Pulmonary artery endothelial cell (primary cell): ENCODE measurements at regions not wholly inside any gene's neighbourhood (a gene's known extent, or its start where the extent isn't known, plus 50 kb on each side); places are given as distances from the start of the nearest gene placed in this dataset.
A peak's percentile ranks its signal among the peaks of the same experiment; 100 is the strongest.

Experiments used
- DNase-seq: peaks from one replicate; pipeline ENCODE4 v3.0.0-alpha.2; 2011; ENCODE audit warnings: low read depth, low spot score

DNA sequence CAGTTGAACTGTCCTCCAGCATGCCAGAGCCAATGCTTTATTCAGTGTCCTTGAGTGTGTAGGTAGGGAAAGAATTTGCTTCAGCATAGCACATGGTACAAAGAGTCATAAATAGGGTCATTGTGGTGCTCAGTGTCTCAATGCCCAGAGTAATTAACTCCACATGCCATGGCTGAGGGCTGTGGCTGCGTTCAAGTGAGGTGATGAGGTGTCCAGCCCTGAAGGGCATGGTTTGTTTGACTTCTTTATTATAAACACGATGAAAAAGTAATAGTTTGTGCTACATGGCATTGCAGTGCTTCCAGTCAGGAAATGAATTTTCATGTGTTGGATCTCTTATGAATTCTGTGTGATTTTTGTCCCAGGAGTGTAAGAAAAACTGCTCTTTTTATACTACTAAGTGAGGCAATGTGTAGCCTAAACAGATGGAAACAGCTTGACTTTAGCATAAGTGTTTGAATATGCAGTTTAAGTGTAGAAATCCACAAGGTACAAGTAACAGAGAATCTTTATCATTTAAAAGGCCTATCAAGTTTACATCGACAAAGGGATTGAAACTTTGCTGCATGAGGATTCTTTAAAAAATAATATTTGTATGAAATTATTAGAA, 507.9 kb upstream of the CDH2 start:
- no peak for DNase-seq

DNA sequence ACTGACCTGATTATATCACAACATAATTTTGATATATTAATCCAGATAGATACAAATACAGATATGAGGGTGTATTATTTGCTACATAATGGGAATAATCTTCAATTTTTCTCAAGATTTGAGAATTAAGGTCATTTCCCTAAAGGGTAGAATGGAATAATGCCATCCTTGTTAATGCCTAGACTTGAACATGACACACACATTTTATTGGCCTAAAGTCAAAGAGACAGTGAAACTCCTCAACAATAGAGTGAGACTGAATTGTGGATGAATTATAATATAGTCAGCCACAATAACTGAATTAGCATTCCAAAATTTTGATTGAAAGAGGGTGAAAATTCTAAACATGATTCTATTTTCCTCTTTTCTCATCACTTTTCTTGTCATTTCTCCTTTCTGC, 506.0 kb upstream of the CDH2 start:
- DNase-seq: no peak

DNA sequence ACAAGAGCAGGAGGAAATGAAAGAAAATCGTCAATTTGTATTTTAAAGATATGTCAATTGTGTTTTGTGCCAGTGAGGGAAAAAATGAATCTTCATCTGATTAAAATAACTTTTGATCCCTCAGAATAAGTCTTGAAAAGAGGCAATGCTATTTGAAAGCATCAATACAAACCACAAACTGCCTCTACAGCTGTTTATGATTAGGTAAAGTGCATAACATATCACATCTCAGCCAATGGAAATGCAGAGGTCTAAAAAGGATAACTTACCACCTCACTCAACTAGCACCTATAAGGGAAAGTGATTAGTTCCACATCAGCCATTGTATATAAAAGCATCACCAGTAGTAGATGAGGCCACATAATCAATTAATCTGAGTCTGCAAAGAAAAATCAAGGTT, 492.2 kb upstream of the CDH2 start:
- no peak for DNase-seq

DNA sequence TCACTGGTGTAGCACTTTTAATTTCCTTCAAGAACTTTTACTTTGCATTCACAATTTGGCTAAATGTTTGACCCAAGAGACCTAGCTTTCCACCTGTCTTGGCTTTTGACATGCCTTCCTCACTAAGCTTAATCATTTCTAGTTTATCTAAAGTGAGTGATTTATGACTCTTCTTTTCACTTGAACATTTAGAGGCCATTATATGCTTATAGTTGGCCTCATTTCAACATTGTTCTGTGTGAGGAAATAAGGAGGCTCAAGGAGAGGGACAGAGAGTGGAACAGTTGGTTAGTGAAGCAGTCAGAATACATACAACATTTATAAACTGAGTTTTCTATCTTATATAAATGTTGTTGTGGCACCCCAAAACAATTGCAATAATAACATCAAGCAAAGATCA, 489.3 kb upstream of the CDH2 start:
- DNase-seq: no peak

DNA sequence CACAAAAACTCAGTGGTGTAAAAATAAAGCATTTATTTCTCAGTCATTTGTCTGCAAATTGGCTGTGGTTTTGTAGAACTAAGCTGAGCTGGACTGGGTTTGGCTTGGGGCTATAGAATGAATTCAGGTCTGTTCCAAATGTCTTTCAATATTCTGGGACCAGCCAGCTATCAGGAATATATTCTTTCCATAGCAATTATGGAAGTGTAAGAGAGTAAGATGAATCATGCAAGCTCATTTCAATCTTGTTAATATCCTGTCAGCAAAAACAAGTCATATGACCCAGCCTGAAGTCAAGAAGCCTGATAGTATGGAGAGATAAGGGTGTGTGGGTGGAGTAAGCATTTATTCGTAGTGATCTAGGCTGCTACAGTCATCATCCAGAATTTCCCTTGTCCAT, 481.0 kb upstream of the CDH2 start:
- DNase-seq: peak; percentile 22

DNA sequence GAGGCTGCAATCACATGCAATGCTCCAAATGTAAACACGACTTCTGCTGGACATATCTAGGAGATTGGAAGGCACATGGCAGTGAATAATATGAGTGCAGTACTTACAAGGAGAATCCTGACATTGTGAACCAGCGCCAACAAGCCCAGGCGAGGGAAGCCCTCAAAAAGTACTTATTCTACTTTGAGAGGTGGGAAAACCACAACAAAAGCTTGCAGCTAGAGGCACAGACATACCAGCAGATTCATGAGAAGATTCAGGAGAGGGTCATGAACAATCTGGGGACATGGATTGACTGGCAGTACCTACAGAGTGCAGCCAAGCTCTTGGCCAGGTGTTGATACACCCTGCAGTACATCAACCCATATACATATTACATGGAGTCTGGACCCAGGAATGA, 475.7 kb upstream of the CDH2 start:
- DNase-seq: no peak

DNA sequence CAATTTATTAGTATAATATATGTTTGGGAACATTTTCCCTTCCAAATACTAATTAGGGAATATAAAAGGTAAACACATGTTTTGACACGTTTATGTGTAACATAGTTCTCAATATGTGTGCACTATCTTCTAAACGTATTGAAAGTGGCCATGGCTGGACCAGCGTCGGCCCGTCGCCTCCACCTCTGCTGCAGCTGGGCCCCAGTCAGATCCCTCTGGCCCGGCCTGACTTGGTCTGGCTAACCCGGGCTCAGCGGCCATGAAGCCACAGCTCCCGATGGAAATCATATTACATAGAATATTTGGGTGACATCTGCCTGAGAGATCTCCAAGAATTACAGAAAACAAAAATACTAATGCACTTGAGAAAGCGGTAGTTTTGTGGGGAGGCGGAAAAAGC, 474.4 kb upstream of the CDH2 start:
- no peak for DNase-seq

DNA sequence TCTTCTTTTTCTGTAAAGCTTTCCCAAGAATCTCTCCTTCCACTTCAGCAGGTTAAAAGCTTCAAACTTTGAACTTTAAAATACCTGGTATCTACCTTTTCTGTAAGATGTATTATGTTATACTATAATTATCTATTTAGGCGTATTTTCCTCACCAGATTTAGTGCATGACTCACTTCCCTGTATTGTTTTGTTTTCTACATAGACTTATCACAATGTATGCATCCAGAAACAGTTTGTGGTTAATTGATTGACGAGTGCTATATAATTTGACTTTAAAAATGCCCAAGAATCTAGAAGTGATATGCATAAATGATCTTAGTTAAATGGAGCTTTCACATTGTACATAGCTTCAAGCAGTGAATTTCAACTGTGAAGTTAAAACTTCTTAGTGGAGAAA, 473.9 kb upstream of the CDH2 start:
- no peak for DNase-seq

DNA sequence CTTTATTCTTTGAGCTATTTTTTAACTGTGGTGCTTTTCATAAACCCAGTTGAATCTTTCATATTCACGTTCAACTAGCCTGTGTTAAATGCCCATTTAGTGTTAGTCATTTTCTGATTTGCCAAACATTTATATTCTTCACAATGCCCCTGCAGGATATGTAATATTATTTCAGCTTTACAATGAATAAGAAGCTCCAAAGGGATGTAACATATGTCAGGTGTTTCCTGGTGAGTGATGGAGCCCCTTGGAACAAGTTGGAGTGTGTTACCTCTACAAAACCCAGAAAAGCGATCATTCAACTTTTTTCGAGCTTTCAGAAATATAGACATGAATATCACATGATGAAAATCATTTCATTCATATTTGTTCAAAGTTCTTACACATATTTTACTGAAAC, 471.0 kb upstream of the CDH2 start:
- peak; percentile 15 for DNase-seq

DNA sequence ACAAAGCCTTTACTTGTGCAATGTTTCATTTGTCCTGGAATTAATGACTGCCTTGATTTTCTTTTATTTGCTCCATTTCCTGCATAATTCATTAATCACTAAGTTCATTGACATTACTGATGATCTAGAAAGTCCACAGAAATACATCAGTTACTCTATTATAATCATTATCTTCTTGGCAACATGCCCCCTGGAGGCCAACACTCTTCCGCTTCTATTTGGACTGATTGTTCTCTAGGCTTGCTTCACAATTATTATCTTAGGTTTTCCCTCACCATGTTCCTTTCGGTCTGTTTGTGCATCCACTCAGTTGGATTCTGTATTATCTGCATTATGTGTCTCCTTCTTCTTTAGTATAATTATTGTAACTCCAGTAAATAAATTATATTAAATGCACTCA, 461.0 kb upstream of the CDH2 start:
- DNase-seq: no peak

DNA sequence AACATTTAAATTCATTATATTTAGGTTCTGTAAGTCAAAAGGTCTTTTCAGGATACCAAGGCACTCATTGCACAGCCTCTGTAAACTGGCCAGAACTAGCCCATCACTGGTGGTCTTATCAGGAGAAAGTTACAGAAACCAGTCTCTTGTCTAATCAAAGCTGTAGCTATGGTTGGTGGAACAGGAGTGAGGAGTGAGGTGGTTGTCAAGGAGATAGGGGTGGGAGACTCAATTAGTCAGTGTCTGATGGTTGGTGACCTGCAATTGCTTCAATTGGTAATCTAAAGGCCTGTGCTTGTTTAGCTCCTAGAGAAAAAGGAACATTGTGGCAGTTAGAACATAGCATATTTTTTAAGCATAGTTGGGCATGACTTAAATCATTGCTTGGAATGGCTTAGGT, 458.6 kb upstream of the CDH2 start:
- no peak for DNase-seq

DNA sequence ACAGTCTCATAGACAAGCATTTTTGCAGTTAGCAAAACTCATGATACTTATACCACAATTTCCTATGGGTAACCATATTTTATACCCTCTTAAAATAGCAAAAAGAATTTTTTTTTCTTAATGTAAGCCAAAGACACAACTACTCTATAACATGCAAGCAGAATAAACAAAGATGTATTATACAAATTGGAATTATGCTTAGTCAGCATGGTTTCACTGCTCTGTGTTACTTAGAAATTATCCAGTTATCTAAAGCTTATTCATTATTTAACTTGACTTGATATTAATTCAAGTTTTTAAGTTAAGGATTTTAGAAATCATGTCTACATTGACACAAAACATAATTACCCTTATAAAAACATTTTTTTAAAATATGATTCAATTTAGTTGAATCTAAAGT, 449.8 kb upstream of the CDH2 start:
- DNase-seq: no peak

DNA sequence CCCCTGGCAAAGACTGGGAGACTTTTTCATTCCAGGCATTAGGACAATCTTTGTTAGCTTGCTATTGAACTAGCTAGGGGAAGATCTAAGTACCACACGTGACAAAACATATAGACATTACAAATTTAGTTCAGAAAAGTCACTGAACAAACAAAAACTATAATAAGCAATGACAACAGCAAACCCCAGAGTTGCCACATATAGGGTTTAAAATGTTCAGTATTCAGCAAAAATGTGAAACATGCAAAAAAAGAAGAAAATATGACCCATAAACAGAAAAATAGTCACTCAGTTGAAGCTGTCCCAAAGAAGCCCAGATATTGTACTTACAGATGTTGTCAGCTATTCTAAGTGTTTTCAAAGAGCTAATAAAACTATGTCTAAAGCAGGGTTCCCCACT, 431.1 kb upstream of the CDH2 start:
- DNase-seq: no peak

DNA sequence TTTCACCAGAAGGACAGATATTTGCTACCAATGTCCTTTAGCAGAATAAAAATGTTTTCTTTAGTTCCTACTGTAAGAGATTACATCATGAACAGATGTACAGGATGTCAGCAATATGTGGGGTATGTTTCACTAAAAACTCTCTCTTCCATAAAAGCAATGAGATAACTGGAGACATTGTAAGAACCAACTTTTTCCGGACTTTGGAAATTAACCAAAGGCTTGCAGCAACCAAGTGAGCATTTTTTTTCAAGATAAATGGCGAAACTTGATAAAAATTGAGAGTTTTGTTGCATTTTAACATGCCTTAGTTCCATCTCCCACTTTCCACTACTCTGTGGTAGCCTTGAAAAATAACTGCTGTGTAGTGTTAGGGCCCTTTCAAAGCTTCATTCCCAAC, 429.8 kb upstream of the CDH2 start:
- DNase-seq: no peak

DNA sequence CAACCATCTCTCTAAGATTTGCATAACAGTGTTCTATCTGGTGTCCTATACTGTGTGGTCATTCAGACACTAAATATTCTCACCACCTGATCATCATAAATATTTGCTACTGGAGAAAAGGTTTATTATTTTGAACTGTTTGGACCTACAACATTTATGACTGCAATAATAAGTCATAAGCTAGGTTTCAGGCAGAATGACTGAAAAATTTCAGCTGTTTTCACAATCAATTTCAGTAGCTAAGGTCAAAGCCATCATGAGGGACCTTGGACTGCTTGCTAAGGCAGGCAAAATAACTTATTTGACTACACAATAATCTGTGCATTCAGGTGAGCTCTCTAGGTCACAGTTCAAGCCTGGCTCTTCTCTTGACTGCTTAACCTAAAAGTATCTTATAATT, 425.5 kb upstream of the CDH2 start:
- DNase-seq: no peak

DNA sequence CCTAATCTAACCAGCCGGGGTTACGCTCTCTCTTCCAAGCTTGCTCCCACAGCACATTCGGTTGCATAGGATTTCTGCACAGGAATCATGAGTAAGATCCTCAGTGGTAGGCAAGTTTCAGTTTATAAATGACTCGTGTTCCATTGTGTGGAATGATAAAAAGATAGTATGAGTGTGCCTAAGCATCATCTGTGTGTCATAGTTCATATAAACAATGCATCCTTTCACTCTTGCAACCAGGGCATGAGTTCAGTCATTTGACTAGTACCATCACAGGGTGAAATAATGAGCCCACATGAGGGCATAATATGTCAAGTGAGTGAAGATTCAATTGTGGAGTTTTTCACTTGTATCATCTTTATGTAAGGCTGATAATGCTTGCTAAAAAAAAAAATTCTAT, 417.1 kb upstream of the CDH2 start:
- no peak for DNase-seq

DNA sequence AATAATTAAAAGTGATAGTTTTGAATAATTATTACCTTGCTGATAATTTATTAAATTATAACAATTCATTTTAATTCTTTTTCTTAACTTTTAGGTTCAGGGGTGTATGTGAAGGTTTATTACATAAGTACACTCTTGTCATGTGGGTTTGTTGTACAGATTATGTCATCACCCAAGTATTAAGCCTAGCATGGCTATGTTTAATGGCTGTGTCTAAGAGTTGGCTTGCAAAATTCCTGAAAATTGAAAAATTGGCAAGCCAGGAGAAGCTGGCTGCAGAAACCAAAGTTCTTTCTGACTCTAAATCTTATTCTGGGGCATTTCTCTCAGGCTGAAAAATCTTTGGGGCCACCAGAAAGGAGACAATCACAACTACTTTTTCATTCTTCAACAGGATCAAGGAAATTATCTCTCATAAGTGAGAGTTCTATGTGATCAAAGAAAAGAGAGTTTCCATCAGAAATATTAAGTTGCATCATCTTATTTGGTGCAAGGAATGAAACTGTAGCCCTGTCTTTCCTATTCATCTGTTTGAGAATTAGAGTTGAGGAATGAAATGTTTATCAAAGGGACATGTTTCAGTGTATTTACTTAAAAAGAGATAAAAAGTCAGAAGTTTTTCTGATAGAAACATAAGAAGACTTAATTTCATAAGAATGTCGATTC, 412.1 kb upstream of the CDH2 start:
- DNase-seq: no peak

DNA sequence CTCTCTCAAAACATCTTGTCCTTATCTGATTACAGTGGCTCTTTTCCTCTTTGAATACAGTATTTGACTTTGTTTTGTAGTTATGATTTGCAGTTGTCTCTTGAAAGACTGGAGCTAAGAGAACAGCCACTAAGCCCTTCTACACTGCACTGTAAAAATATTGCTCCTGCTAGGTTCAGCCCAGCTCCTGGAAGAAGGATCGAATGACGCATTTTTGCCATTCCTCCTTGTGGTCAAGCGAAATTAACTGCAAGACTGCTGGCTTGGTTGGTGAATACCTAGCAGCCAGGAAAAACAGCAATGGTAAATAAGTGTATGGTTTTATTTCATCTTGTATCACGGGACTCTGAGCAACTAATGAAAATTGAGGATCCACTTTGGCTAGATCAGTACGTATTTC, 407.8 kb upstream of the CDH2 start:
- no peak for DNase-seq

DNA sequence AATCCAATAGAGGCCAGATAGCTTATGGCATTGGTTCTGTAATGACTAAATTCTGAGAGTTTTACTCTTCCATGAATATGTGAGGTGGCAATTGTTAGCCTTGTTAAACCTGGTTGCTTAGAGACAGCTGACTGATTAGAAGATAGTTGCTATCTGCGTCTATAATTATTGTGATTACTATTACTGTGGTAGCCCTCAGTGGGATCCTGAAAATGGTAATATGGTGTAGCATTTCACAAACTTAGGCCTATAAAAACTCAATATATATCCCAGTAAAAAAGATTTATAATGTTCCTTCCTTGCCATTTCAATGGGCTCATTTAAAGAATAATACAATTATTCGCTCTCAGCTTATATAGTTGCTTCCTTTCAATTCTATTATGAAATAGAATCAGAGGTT, 405.8 kb upstream of the CDH2 start:
- no peak for DNase-seq

DNA sequence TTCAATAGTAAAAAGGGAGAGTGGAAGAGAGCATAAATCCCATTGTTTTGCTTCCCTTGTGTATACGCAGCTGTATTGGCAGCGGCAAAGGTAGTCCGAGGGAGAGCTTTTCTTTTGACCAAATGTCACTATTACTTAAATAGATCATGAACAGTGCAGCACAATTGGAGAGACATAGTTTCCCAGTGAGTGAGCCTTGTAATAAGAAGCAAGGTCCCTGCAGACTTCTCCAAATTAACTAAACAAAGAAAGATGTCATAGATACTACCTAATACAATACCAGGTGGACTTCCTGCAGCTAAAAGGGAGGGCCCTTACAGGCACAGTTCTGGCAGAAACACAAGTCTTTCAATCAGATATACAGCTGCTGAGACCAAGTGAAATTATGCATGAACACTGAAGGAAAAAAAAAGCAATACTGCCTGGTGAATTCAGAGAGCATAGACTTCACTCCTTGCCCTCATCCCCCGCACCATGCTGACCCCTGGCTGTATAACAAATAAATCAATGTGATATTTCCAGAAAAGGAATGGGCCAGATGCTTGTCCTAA, 404.7 kb upstream of the CDH2 start:
- no peak for DNase-seq

DNA sequence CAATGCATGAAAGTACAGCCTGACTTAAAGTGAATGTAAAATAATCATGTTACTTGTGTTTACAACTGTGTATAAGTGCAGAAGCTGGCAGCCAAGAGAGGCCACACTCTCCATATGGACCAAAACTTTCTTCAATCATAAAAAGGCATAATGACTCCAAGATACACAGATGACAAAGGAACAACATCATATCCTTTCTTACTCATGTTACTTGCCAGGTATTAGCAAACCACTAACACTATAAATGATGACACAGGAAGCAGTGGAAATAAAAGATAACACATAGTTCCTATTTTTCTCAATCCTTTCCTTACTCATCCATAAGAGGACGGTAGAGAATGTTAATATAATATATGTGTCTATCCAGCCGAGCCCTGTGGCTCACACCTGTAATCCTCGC, 400.0 kb upstream of the CDH2 start:
- no peak for DNase-seq

DNA sequence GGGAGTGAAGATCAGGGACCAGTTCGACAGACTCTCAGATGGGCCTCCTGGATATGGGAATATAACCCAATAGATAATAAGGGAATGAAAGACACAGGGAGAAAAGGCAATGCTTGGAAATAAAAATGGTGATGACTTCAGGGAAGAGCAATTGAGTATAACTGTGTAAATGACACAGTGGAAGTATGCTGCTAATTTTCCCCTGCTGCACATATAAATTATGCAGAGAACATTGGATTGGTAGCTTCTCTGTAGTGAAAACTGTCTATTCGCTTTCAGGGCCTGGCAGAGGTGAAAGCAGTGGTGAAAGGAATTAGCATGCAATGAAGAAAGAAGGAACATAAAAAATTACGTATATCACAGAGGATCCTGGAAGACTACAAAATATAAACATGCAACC, 398.2 kb upstream of the CDH2 start:
- no peak for DNase-seq

DNA sequence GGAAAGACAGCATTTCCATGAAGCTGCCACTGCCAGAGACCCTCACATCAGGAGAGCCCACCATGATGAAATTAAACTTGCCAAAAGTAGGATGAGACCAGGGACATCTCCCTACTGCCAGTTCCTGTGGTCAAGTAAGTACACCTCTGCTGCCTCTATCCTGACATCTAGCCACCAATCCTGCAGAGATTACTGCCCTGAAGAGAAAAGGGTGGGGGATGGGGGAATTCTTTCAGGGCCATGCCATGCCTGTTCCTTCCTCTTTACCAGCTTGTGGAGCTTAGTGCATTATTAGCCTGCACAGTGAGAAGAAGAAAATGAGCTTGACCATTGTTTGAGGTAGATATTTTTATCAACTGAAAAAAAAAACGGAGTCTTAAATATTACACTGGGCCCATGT, 397.2 kb upstream of the CDH2 start:
- no peak for DNase-seq

DNA sequence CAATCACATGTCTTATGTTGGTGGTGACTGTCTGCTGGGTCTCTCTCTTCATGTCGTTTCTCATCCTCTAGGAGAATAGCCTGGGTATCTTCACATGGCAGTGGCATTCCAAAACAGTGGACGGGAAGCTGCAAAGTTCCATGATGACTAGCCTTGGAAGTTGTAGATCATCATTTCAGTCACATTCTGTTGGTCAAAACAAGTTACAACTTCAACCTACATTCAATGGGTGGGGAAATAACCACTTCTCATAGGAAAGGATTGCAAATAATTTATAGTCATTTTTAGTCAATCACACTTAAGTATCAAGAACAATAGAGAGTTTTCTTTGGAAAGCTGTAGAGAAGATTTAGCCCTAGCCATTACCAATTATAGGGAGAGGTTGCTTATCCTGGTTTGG, 395.0 kb upstream of the CDH2 start:
- DNase-seq: no peak
